Urinary bladder (tissue), 3 donors: ENCODE measurements at regions not wholly inside any gene's neighbourhood (a gene's known extent, or its start where the extent isn't known, plus 50 kb on each side); places are given as distances from the start of the nearest gene placed in this dataset.
"Not testable (repeated sequence)": the region's sequence is repeated elsewhere in the genome, so short reads cannot be mapped to it uniquely, and the experiment has no call there.

Experiments used
- DNase-seq: peaks from one replicate; pipeline ENCODE4 v3.0.0-alpha.2; 2015; ENCODE audit errors: extremely low spot score
- H3K27ac ChIP-seq: one replicate; pipeline ENCODE4 v1.5.1; 2013; ENCODE audit warnings: low read depth, mild to moderate bottlenecking, moderate library complexity
- H3K36me3 ChIP-seq: one replicate; pipeline ENCODE4 v1.6.1; 2013; ENCODE audit warnings: mild to moderate bottlenecking, moderate library complexity; ENCODE audit not compliant: insufficient read depth
- H3K4me1 ChIP-seq: one replicate; pipeline ENCODE4 v1.6.1; 2013; ENCODE audit warnings: mild to moderate bottlenecking, moderate library complexity; ENCODE audit not compliant: insufficient read depth
- H3K4me3 ChIP-seq: one replicate; pipeline ENCODE4 v1.5.1; 2013; ENCODE audit warnings: low read depth, low read length
- WGBS: extraction: QIAGEN DNeasy Blood & Tissue Kit; methylation state at CpG from one replicate; pipeline ENCODE4 v1.1.7; 2013; 5-methylcytosine and 5-hydroxymethylcytosine counted together
- donor health status: healthy with polysubstance abuse.
- donor health status: healthy.

DNA sequence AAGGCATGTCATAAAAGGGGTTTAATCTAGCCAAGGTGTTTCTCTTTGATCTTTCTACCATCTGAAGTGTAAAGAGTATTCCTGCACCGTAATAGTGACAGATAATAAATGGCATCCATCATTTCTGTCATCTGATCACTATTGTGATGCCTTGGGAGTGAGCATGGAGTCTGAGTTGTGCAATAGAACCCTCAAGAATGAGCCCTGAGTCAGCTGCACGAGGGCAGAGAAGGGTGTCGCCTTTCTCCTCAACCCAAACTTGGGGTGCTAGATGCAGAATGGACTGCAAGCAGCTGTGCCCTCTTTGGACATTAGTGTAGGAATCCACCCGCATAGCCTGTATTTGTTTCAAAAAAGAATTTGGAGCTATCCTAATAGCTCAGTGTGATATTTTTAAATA, 115.2 kb downstream of the ZNF37A start:
- 48% methylated on average over 4 of the region's 4 CpGs for WGBS
- Histone ChIP-seq H3K4me1 (no peaks in the 10 kb centered on the region), H3K4me3 (no peak overlapping the region), H3K27ac (no peak overlapping the region), H3K36me3 (no peaks in the 10 kb centered on the region)
- DNase-seq, result no peak

GRCh38 chr10:38209748-38210147, 115.6 kb downstream of the ZNF37A start:
- not testable (repeated sequence) for DNase-seq, H3K4me3 ChIP-seq, H3K36me3 ChIP-seq, H3K4me1 ChIP-seq, H3K27ac ChIP-seq

DNA sequence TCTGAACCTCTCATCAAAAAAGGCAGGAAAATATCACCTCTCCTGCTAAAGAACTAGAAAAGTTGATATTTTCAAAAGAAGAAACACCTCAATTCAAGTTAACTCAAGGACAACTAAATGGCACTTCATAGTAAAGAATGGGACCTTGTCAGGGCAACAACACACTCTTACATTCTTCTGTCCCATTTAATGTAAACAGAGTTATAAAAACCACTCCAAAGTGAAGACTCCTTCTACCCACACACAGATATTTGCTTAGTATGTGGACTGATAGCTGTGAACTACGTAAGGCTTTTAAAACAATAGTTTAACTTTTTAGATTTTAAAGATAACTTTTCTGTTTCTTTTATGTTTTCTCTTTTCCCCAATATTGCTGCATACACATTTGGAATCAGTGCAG, 118.3 kb downstream of the ZNF37A start:
- H3K4me3 ChIP-seq, result no peak overlapping the region
- no peak overlapping the region for H3K27ac ChIP-seq
- H3K36me3 ChIP-seq, result no peaks in the 10 kb centered on the region
- no peaks in the 10 kb centered on the region for H3K4me1 ChIP-seq
- 69% methylated on average over 1 of the region's 1 CpG for WGBS
- DNase-seq, result no peak

GRCh38 chr10:38226385-38226784, 132.2 kb downstream of the ZNF37A start:
- Histone ChIP-seq H3K36me3 (no peaks in the 10 kb centered on the region), H3K4me3 (no peak overlapping the region), H3K27ac (no peak overlapping the region), H3K4me1 (no peaks in the 10 kb centered on the region)
- DNase-seq, result no peak
- WGBS, result 87% methylated on average over 2 of the region's 2 CpGs

GRCh38 chr10:38228394-38228793, 134.3 kb downstream of the ZNF37A start:
- no peak for DNase-seq
- Histone ChIP-seq H3K4me3 (no peak overlapping the region), H3K4me1 (no peaks in the 10 kb centered on the region), H3K36me3 (no peaks in the 10 kb centered on the region), H3K27ac (no peak overlapping the region)
- 86% methylated on average over 2 of the region's 2 CpGs for WGBS

GRCh38 chr10:38238479-38238878, 144.3 kb downstream of the ZNF37A start:
- H3K4me1 ChIP-seq, H3K27ac ChIP-seq, DNase-seq, H3K36me3 ChIP-seq, H3K4me3 ChIP-seq: not testable (repeated sequence)
- WGBS, result 69% methylated on average over 2 of the region's 2 CpGs

DNA sequence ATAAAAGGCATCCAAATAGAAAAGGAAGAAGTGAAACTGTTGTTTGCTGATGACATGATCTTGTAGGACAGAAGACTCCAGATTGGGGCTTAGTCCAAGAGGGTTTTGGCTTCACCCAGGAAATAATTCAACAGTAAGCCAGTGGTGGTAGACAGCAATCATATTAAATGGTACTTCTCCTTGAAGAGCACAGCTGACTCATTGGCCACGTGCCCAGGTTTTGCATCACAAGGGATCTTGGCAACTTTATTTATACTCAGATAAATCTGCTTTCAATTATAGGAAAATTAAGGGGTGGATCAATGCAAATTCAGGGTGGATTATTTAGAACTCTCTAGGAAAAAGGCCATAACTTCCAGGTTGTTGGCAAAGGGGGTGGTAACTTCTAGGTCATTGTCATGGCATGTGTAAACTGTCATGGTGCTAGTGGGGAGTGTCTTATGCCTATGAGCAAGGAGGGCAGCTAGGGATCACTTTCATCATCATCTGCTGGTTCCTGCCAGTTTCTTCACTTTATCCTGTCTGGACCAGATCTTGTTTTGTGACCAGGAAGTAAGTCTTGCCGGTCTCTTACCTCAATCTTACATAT, 148.0 kb downstream of the ZNF37A start:
- not testable (repeated sequence) for H3K4me3 ChIP-seq, DNase-seq, H3K36me3 ChIP-seq, H3K27ac ChIP-seq, H3K4me1 ChIP-seq
- WGBS, result 41% methylated on average over 2 of the region's 2 CpGs

GRCh38 chr10:38248113-38248512, 154.0 kb downstream of the ZNF37A start:
- not testable (repeated sequence) for H3K4me3 ChIP-seq, H3K36me3 ChIP-seq, DNase-seq, H3K4me1 ChIP-seq, H3K27ac ChIP-seq
- 35% methylated on average over 1 of the region's 1 CpG for WGBS

- 47% methylated on average over 4 of the region's 6 CpGs for WGBS
- DNase-seq, result not testable (repeated sequence)
Measured at GRCh38 chr10:38252551-38252950, 158.4 kb downstream of the ZNF37A start.

GRCh38 chr10:38267555-38267954, 173.4 kb downstream of the ZNF37A start:
- H3K27ac ChIP-seq, H3K4me1 ChIP-seq, DNase-seq, H3K36me3 ChIP-seq, H3K4me3 ChIP-seq: not testable (repeated sequence)
- WGBS, result 77% methylated on average over 6 of the region's 6 CpGs

More at GRCh38 chr10:38252551-38252950, 158.4 kb downstream of the ZNF37A start:
- not testable (repeated sequence) for H3K4me3 ChIP-seq, H3K36me3 ChIP-seq, H3K4me1 ChIP-seq, H3K27ac ChIP-seq

DNA sequence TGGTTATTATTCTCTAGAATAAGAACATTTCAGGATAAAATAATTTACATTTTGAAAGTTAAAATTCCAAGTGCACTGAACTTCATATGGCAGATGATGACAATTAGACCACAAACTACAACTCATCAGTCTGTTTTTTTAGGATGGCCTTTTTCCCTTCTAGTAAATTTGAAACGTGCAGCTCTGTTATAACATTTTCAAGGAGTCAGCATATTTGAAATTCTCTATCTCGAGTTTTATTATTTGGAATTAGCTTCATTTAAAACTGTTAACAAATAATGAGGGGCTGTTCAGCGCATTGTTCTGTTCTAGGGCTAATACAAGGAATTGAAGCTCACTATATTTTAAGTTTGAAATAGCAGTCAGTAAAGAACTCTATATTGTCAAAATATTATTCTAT, 176.9 kb downstream of the ZNF37A start:
- not testable (repeated sequence) for H3K36me3 ChIP-seq, H3K4me1 ChIP-seq, H3K4me3 ChIP-seq, H3K27ac ChIP-seq, DNase-seq
- 46% methylated on average over 3 of the region's 3 CpGs for WGBS

GRCh38 chr10:38274879-38275278, 180.7 kb downstream of the ZNF37A start:
- H3K27ac ChIP-seq, H3K36me3 ChIP-seq, H3K4me3 ChIP-seq, H3K4me1 ChIP-seq, DNase-seq: not testable (repeated sequence)
- 72% methylated on average over 2 of the region's 2 CpGs for WGBS

- 81% methylated on average over 2 of the region's 2 CpGs for WGBS
- not testable (repeated sequence) for H3K36me3 ChIP-seq, H3K4me1 ChIP-seq, H3K27ac ChIP-seq, H3K4me3 ChIP-seq, DNase-seq
Measured at GRCh38 chr10:38292560-38292959, 198.4 kb downstream of the ZNF37A start.

DNA sequence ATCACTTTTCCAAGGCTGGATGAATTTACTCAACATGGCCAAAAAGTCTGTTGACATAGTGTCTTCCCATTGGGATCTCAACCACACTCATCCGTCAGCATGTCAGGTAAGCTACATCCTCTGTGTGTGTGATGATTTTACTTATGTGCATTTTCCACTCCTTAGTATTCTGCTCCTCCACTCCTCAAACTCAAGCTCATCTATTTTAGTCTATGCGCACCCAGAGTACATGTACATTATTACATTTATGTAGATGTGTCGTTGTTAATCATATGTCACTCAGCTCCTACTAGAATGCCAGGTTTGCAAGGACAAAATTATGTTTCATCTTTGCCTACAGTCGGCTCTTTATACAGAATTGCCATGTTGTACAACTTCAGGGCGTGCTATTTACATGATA, 216.0 kb downstream of the ZNF37A start:
- not testable (repeated sequence) for H3K4me1 ChIP-seq, H3K4me3 ChIP-seq, H3K36me3 ChIP-seq, DNase-seq, H3K27ac ChIP-seq
- 76% methylated on average over 5 of the region's 5 CpGs for WGBS
